ENCODE measurements at regions not wholly inside any gene's neighbourhood (a gene's known extent, or its start where the extent isn't known, plus 50 kb on each side); places are given as distances from the start of the nearest gene placed in this dataset.
A peak's percentile ranks its signal among the peaks of the same experiment; 100 is the strongest.

DNA sequence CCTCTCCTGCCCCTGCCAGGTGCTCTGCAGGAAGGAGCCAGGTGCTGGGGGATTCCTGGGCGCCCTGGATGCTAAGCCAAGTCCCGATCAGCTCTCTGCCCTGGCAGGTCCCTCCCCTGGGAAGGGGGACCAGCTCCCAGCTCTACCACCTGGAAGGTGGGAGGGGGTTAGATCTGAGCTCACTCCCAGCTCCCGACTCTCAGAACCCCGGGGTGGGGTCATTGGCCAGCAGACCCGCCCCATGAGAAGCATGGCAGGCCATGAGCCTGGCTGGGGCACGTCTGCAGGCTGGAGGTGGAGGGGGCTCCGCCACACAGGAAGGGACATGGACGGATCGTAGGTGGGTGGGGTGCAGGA is 83.4 kb upstream of the NKX1-1 start:
- peaks cover 9 to 28% (median 22%) of the 10 kb centered on the region in 8 donors for H3K9me3 Mint-ChIP-seq
- DNase-seq = no peak
- H3K9me3 ChIP-seq (ENCODE audit: control insufficient read depth in 1 of 2, low read length in 2 of 2) = peaks cover 0 to 11% of the 10 kb centered on the region in 2 donors
- H3K27ac Mint-ChIP-seq = no peak overlapping the region
- H3K4me1 Mint-ChIP-seq = no peaks in the 10 kb centered on the region
- H3K36me3 ChIP-seq (ENCODE audit: insufficient read depth, low read length) = no peaks in the 10 kb centered on the region
- CTCF ChIA-PET (ENCODE audit: partially characterized antibody) = no interaction called here
- H3K36me3 Mint-ChIP-seq = peaks cover 5 to 12% of the 10 kb centered on the region in 2 donors
- no peak overlapping the region for H3K4me3 Mint-ChIP-seq
- peaks cover 10 to 17% of the 10 kb centered on the region in 2 donors for H3K27me3 Mint-ChIP-seq
- no peaks in the 10 kb centered on the region for H3K27me3 ChIP-seq (ENCODE audit: insufficient read depth, low read length)
- no peaks in the 10 kb centered on the region for H3K4me1 ChIP-seq (ENCODE audit: insufficient read depth, low read length)
- H3K4me3 ChIP-seq (ENCODE audit: low read length in 2 of 2) = no peak overlapping the region
- intact Hi-C loops (cut with micrococcal nuclease) = no loop called here
- H3K27ac ChIP-seq (ENCODE audit: low read depth, low read length) = no peak overlapping the region
- POLR2A ChIA-PET (ENCODE audit: partially characterized antibody) = no interaction called here

DNA sequence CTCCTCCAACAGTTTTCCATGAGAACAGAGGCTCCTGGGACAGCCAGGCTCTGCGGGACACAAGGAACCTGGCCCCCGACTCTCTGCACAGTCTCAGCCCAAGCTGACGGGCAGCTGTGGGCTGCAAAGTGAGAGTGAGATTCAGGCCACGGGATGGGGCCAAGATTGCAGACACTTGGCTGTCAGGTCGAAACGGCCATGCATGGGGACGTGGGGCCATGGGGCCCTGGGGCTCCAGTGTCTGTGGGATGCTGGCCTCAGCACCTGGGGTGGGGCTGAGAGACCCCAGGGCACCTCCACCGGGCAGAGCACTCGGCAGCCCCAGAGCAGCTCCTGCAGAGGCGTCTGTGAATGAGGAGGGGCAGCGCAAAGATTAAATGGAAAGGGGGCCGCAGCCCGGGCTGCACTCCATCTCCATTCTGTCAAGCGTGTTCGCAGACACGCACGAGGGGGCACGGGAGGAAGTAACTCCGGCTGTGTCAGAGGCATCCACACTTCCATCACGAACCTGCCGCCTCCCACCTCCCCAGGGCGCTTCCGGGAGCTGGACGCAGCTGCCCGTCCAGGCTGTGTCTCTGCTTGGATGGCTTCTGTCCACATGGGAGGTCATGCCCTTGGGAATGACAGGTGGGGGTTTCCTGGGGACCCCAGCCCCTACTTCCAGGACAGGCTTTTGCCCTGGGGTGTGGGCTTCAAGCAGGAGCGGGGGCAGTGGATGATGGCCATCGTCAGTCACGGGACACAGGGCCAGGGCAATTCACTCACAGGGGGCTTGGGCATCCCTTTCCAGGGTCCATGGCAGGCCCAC is 82.8 kb upstream of the NKX1-1 start:
- Mint-ChIP-seq H3K36me3 (peaks cover 5 to 12% of the 10 kb centered on the region in 2 donors), H3K4me3 (no peak overlapping the region), H3K27me3 (peaks cover 10 to 15% of the 10 kb centered on the region in 2 donors), H3K4me1 (no peaks in the 10 kb centered on the region), H3K27ac (no peak overlapping the region), H3K9me3 (peaks cover 9 to 34% (median 26%) of the 10 kb centered on the region in 8 donors)
- Histone ChIP-seq H3K27ac (ENCODE audit: low read depth, low read length) (no peak overlapping the region), H3K27me3 (ENCODE audit: insufficient read depth, low read length) (no peaks in the 10 kb centered on the region), H3K4me3 (ENCODE audit: low read length in 2 of 2) (no peak overlapping the region), H3K36me3 (ENCODE audit: insufficient read depth, low read length) (no peaks in the 10 kb centered on the region), H3K9me3 (ENCODE audit: control insufficient read depth in 1 of 2, low read length in 2 of 2) (peaks cover 0 to 15% of the 10 kb centered on the region in 2 donors), H3K4me1 (ENCODE audit: insufficient read depth, low read length) (no peaks in the 10 kb centered on the region)
- ChIA-PET CTCF (ENCODE audit: partially characterized antibody) (no interaction called here), POLR2A (ENCODE audit: partially characterized antibody) (no interaction called here)
- DNase-seq = no peak
- intact Hi-C loops (cut with micrococcal nuclease) = no loop called here

DNA sequence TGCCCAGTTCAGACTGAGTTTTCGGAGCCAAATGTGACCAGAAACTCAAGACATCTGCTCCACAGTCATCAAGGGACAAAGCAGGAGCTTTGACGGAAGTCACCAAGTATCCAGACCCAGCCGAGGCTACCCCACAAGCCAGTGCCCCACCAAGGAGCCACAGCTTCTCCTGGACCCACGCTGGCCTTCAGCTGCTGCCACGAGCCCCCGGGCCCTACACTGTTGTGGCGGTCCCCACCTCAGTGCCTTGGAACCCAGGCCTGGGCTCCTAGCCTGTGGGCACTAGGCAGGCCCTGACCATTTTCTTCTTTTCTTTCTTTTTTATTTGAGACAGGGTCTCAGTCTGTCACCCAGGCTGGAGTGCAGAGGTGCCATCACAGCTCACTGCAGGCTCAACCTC is 82.1 kb upstream of the NKX1-1 start:
- H3K36me3 Mint-ChIP-seq = peaks cover 5 to 12% of the 10 kb centered on the region in 2 donors
- intact Hi-C loops (cut with micrococcal nuclease) = no loop called here
- ChIA-PET CTCF (ENCODE audit: partially characterized antibody) (no interaction called here), POLR2A (ENCODE audit: partially characterized antibody) (no interaction called here)
- Histone ChIP-seq H3K4me3 (ENCODE audit: low read length in 2 of 2) (no peak overlapping the region), H3K27me3 (ENCODE audit: insufficient read depth, low read length) (no peaks in the 10 kb centered on the region), H3K4me1 (ENCODE audit: insufficient read depth, low read length) (no peaks in the 10 kb centered on the region), H3K9me3 (ENCODE audit: control insufficient read depth in 1 of 2, low read length in 2 of 2) (peaks cover 0 to 15% of the 10 kb centered on the region in 2 donors), H3K36me3 (ENCODE audit: insufficient read depth, low read length) (no peaks in the 10 kb centered on the region), H3K27ac (ENCODE audit: low read depth, low read length) (no peak overlapping the region)
- no peak overlapping the region for H3K4me3 Mint-ChIP-seq
- DNase-seq = no peak
- peaks cover 11 to 16% of the 10 kb centered on the region in 2 donors for H3K27me3 Mint-ChIP-seq
- H3K9me3 Mint-ChIP-seq = peaks cover 9 to 41% (median 30%) of the 10 kb centered on the region in 8 donors
- H3K27ac Mint-ChIP-seq = no peak overlapping the region
- no peaks in the 10 kb centered on the region for H3K4me1 Mint-ChIP-seq

DNA sequence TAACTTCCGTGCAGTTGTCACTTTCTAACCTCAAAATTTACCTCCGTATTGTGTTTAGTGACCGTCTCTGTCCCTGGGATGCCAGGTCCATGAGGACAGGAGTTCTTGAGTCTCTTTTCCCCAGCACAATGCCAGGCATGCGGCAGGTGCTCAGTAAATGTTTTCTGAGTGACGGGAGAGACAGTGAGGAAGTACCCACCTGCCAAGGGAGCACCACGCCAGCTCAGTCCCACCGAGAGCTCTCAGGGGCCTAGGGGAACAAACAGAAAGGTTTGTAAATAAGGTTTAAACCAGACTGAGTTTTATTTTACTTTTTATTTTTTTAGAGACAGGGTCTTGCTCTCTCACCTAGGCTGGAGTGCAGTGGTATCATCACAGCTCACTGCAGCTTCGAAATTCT is 81.5 kb upstream of the NKX1-1 start:
- peaks cover 5 to 12% of the 10 kb centered on the region in 2 donors for H3K36me3 Mint-ChIP-seq
- Histone ChIP-seq H3K4me1 (ENCODE audit: insufficient read depth, low read length) (no peaks in the 10 kb centered on the region), H3K4me3 (ENCODE audit: low read length in 2 of 2) (no peak overlapping the region), H3K36me3 (ENCODE audit: insufficient read depth, low read length) (no peaks in the 10 kb centered on the region), H3K27ac (ENCODE audit: low read depth, low read length) (no peak overlapping the region), H3K27me3 (ENCODE audit: insufficient read depth, low read length) (no peaks in the 10 kb centered on the region), H3K9me3 (ENCODE audit: control insufficient read depth in 1 of 2, low read length in 2 of 2) (peaks cover 0 to 15% of the 10 kb centered on the region in 2 donors)
- H3K4me1 Mint-ChIP-seq = no peaks in the 10 kb centered on the region
- H3K9me3 Mint-ChIP-seq = peaks cover 9 to 46% (median 32%) of the 10 kb centered on the region in 8 donors
- intact Hi-C loops (cut with micrococcal nuclease) = no loop called here
- peaks cover 11 to 18% of the 10 kb centered on the region in 2 donors for H3K27me3 Mint-ChIP-seq
- H3K27ac Mint-ChIP-seq = peak overlapping the region in 1 of 7 donors; percentile 31
- H3K4me3 Mint-ChIP-seq = no peak overlapping the region
- no peak for DNase-seq
- CTCF ChIA-PET (ENCODE audit: partially characterized antibody) = no interaction called here
- POLR2A ChIA-PET (ENCODE audit: partially characterized antibody) = no interaction called here

DNA sequence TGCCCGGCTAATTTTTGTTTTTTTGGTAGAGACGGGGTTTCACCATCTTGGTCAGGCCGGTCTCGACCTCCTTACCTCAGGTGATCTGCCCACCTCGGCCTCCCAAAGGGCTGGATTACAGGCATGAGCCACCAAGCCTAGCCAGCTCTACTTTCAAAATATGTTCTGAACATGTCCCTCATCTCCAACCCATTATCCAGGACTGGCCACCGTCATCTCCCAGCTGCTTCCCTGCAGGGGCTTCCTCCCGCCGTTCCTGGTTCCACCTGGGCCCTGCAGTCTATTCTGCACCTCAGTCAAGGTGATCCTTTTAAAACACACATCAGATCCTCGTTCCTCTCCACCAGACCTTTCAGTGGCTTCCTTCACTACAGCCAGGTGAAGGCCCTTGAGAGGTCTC is 80.9 kb upstream of the NKX1-1 start:
- no peak for DNase-seq
- Histone ChIP-seq H3K27ac (ENCODE audit: low read depth, low read length) (no peak overlapping the region), H3K27me3 (ENCODE audit: insufficient read depth, low read length) (no peaks in the 10 kb centered on the region), H3K4me1 (ENCODE audit: insufficient read depth, low read length) (no peaks in the 10 kb centered on the region), H3K9me3 (ENCODE audit: control insufficient read depth in 1 of 2, low read length in 2 of 2) (peaks cover 0 to 15% of the 10 kb centered on the region in 2 donors), H3K36me3 (ENCODE audit: insufficient read depth, low read length) (no peaks in the 10 kb centered on the region), H3K4me3 (ENCODE audit: low read length in 2 of 2) (no peak overlapping the region)
- peaks cover 5 to 12% of the 10 kb centered on the region in 2 donors for H3K36me3 Mint-ChIP-seq
- peak overlapping the region in 1 of 7 donors; percentile 42 for H3K27ac Mint-ChIP-seq
- peaks cover 9 to 50% (median 32%) of the 10 kb centered on the region in 8 donors for H3K9me3 Mint-ChIP-seq
- ChIA-PET POLR2A (ENCODE audit: partially characterized antibody) (no interaction called here), CTCF (ENCODE audit: partially characterized antibody) (no interaction called here)
- H3K27me3 Mint-ChIP-seq = peaks cover 11 to 18% of the 10 kb centered on the region in 2 donors
- H3K4me1 Mint-ChIP-seq = no peaks in the 10 kb centered on the region
- H3K4me3 Mint-ChIP-seq = peak overlapping the region in 2 of 8 donors; percentile 41 to 43
- intact Hi-C loops (cut with micrococcal nuclease) = no loop called here

DNA sequence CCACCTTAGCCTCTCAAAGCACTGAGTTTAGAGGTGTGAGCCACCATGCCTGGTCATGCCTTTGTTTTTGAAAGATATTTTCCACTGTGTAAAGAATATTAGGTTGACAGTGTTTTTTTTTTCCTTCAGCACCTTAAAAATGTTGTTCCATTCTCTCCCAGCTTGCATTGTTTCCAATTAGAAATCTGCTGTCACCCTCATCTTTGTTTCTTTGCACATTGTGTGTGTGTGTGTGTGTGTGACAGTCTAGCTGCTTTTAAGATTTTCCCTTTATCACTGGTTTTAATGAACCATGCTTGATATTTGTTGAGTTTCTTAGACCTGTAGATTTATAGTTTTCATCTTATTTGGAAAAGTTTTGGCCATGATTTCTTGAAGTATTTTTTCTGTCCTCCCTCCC is 79.0 kb upstream of the NKX1-1 start:
- no peak for DNase-seq
- peaks cover 11 to 68% (median 46%) of the 10 kb centered on the region in 8 donors for H3K9me3 Mint-ChIP-seq
- no peaks in the 10 kb centered on the region for H3K4me1 Mint-ChIP-seq
- H3K27ac Mint-ChIP-seq = no peak overlapping the region
- no peak overlapping the region for H3K4me3 Mint-ChIP-seq
- POLR2A ChIA-PET (ENCODE audit: partially characterized antibody) = no interaction called here
- no peaks in the 10 kb centered on the region for H3K27me3 ChIP-seq (ENCODE audit: insufficient read depth, low read length)
- intact Hi-C loops (cut with micrococcal nuclease) = no loop called here
- H3K36me3 Mint-ChIP-seq = peaks cover 5 to 12% of the 10 kb centered on the region in 2 donors
- no peak overlapping the region for H3K4me3 ChIP-seq (ENCODE audit: low read length in 2 of 2)
- peaks cover 0 to 15% of the 10 kb centered on the region in 2 donors for H3K9me3 ChIP-seq (ENCODE audit: control insufficient read depth in 1 of 2, low read length in 2 of 2)
- H3K36me3 ChIP-seq (ENCODE audit: insufficient read depth, low read length) = no peaks in the 10 kb centered on the region
- peaks cover 10 to 15% of the 10 kb centered on the region in 2 donors for H3K27me3 Mint-ChIP-seq
- H3K27ac ChIP-seq (ENCODE audit: low read depth, low read length) = no peak overlapping the region
- CTCF ChIA-PET (ENCODE audit: partially characterized antibody) = no interaction called here
- H3K4me1 ChIP-seq (ENCODE audit: insufficient read depth, low read length) = no peaks in the 10 kb centered on the region

DNA sequence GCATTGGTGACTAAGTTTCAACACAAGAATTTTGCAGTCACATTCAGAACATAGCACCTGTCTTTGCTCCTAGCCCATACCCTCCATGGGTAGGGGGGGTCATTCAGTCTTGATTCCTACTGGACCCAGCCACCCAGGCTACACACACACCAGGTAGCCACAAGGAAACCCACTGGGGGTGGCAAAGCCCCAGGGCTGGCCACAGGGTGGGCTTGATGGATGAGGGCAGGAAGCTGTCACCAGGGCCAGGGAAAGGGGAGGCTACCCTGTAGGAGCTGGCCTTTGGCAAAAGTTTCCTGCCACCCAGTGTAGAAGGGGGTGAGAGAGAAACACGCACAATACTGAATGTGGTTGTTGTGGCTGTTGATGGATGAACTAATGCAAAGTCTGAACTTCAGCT is 74.5 kb upstream of the NKX1-1 start:
- no peaks in the 10 kb centered on the region for H3K36me3 ChIP-seq (ENCODE audit: insufficient read depth, low read length)
- peaks cover 8 to 12% of the 10 kb centered on the region in 2 donors for H3K27me3 Mint-ChIP-seq
- H3K27ac ChIP-seq (ENCODE audit: low read depth, low read length) = no peak overlapping the region
- H3K4me3 Mint-ChIP-seq = no peak overlapping the region
- H3K4me1 ChIP-seq (ENCODE audit: insufficient read depth, low read length) = no peaks in the 10 kb centered on the region
- H3K4me3 ChIP-seq (ENCODE audit: low read length in 2 of 2) = no peak overlapping the region
- ChIA-PET POLR2A (ENCODE audit: partially characterized antibody) (no interaction called here), CTCF (ENCODE audit: partially characterized antibody) (no interaction called here)
- H3K27ac Mint-ChIP-seq = no peak overlapping the region
- DNase-seq = no peak
- no peaks in the 10 kb centered on the region for H3K27me3 ChIP-seq (ENCODE audit: insufficient read depth, low read length)
- peaks cover 6 to 62% (median 35%) of the 10 kb centered on the region in 8 donors for H3K9me3 Mint-ChIP-seq
- intact Hi-C loops (cut with micrococcal nuclease) = no loop called here
- peaks cover 0 to 2% of the 10 kb centered on the region in 2 donors for H3K36me3 Mint-ChIP-seq
- peaks cover 0 to 11% of the 10 kb centered on the region in 2 donors for H3K9me3 ChIP-seq (ENCODE audit: control insufficient read depth in 1 of 2, low read length in 2 of 2)
- no peaks in the 10 kb centered on the region for H3K4me1 Mint-ChIP-seq

All from CD4-positive, alpha-beta memory T cell (primary cell).